GM12892 (cell line): ENCODE measurements at regions not wholly inside any gene's neighbourhood (a gene's known extent, or its start where the extent isn't known, plus 50 kb on each side); places are given as distances from the start of the nearest gene placed in this dataset.

Source experiments
- POLR2A ChIP-seq: IDR thresholded peaks from 2 replicates; pipeline ENCODE4 v1.6.1; 2011; ENCODE audit warnings: low read depth, low read length, control low read depth
- POLR2AphosphoS5 ChIP-seq: IDR thresholded peaks from 2 replicates; pipeline ENCODE4 v1.6.1; 2011; ENCODE audit warnings: low read depth, low read length, control low read depth
- TAF1 ChIP-seq: IDR thresholded peaks from 2 replicates; pipeline ENCODE4 v1.6.1; 2011; ENCODE audit warnings: low read depth, mild to moderate bottlenecking, control low read depth, low read length, borderline replicate concordance

GRCh38 chr5:120974690-120975089, 510.6 kb downstream of the PRR16 start:
- TF ChIP-seq POLR2A (no peak), POLR2AphosphoS5 (no peak), TAF1 (no peak)
